HCEC 1CT (cell line): ENCODE measurements at regions not wholly inside any gene's neighbourhood (a gene's known extent, or its start where the extent isn't known, plus 50 kb on each side); places are given as distances from the start of the nearest gene placed in this dataset.

ENCODE experiments used
- DNase-seq: peaks from one replicate; pipeline ENCODE4 v3.0.0-alpha.2; 2017

GRCh38 chr6:102679865-102680264 lies 1286.4 kb downstream of the GRIK2 start:
- peak; percentile 10 for DNase-seq

- DNase-seq: no peak
These were observed 1283.7 kb downstream of the GRIK2 start for GRCh38 chr6:102677225-102677624.

- peak; percentile 7 for DNase-seq
These were observed 1277.2 kb downstream of the GRIK2 start for GRCh38 chr6:102670735-102671134.

- no peak for DNase-seq
These were observed 1269.3 kb downstream of the GRIK2 start for GRCh38 chr6:102662851-102663250.

GRCh38 chr6:102660303-102660702 lies 1266.8 kb downstream of the GRIK2 start:
- DNase-seq: peak; percentile 1

GRCh38 chr6:102655823-102656222 lies 1262.3 kb downstream of the GRIK2 start:
- DNase-seq: no peak

GRCh38 chr6:102641426-102641825 lies 1247.9 kb downstream of the GRIK2 start:
- DNase-seq: no peak

- no peak for DNase-seq
These were observed 1238.4 kb downstream of the GRIK2 start for GRCh38 chr6:102631921-102632320.

GRCh38 chr6:102623201-102623600 lies 1229.7 kb downstream of the GRIK2 start:
- no peak for DNase-seq

GRCh38 chr6:102619585-102619984 lies 1226.1 kb downstream of the GRIK2 start:
- DNase-seq: peak; percentile 5

GRCh38 chr6:102582569-102582968 lies 1189.1 kb downstream of the GRIK2 start:
- DNase-seq: no peak

GRCh38 chr6:102581378-102582124 lies 1188.0 kb downstream of the GRIK2 start:
- no peak for DNase-seq

GRCh38 chr6:102571236-102571908 lies 1177.9 kb downstream of the GRIK2 start:
- DNase-seq: peak; percentile 19

GRCh38 chr6:102562713-102563112 lies 1169.2 kb downstream of the GRIK2 start:
- DNase-seq: peak; percentile 8

GRCh38 chr6:102553214-102553613 lies 1159.7 kb downstream of the GRIK2 start:
- no peak for DNase-seq

- DNase-seq: peak; percentile 30
These were observed 1155.8 kb downstream of the GRIK2 start for GRCh38 chr6:102549221-102549874.

GRCh38 chr6:102525336-102525735 lies 1131.8 kb downstream of the GRIK2 start:
- no peak for DNase-seq

- peak; percentile 39 for DNase-seq
These were observed 1127.5 kb downstream of the GRIK2 start for GRCh38 chr6:102520966-102521365.

GRCh38 chr6:102517506-102517905 lies 1124.0 kb downstream of the GRIK2 start:
- no peak for DNase-seq

GRCh38 chr6:102501615-102502014 lies 1108.1 kb downstream of the GRIK2 start:
- no peak for DNase-seq

GRCh38 chr6:102494808-102495207 lies 1101.3 kb downstream of the GRIK2 start:
- DNase-seq: no peak

- no peak for DNase-seq
These were observed 1100.0 kb downstream of the GRIK2 start for GRCh38 chr6:102493485-102493884.

- DNase-seq: peak; percentile 71
These were observed 1095.2 kb downstream of the GRIK2 start for GRCh38 chr6:102488729-102489128.

GRCh38 chr6:102485480-102485879 lies 1092.0 kb downstream of the GRIK2 start:
- no peak for DNase-seq
